HCT116 (cell line): ENCODE measurements at regions not wholly inside any gene's neighbourhood (a gene's known extent, or its start where the extent isn't known, plus 50 kb on each side); places are given as distances from the start of the nearest gene placed in this dataset.
A peak's percentile ranks its signal among the peaks of the same experiment; 100 is the strongest.

Experiments
- EGR1 ChIP-seq: IDR thresholded peaks from 2 replicates; pipeline ENCODE4 v1.6.1; 2012; ENCODE audit warnings: low read depth
- JUND ChIP-seq: IDR thresholded peaks from 2 replicates; pipeline ENCODE4 v1.6.1; 2012
- POLR2A ChIP-seq: IDR thresholded peaks from 2 replicates; pipeline ENCODE4 v1.7.0; 2011; ENCODE audit warnings: borderline replicate concordance; ENCODE audit not compliant: insufficient read depth, insufficient read length; ENCODE audit errors: extremely low read depth
- POLR2AphosphoS5 ChIP-seq: IDR thresholded peaks from 2 replicates; pipeline ENCODE4 v1.6.1; 2011; ENCODE audit warnings: mild to moderate bottlenecking, low read depth, low read length, moderate library complexity
- REST ChIP-seq: IDR thresholded peaks from 2 replicates; pipeline ENCODE4 v1.6.1; 2012; ENCODE audit warnings: low read depth
- SIN3A ChIP-seq: IDR thresholded peaks from 2 replicates; pipeline ENCODE4 v1.6.1; 2012; ENCODE audit warnings: low read depth
- ZBTB33 ChIP-seq: IDR thresholded peaks from 2 replicates; pipeline ENCODE4 v1.6.1; 2011; ENCODE audit warnings: mild to moderate bottlenecking, low read length, moderate library complexity; ENCODE audit not compliant: insufficient replicate concordance; ENCODE audit errors: extremely low read depth
- ZNF274 ChIP-seq: fragments of 200-500 bp; sonication (Bioruptor generic); IDR thresholded peaks from 2 replicates; pipeline ENCODE4 v1.6.1; 2014; ENCODE audit warnings: mild to moderate bottlenecking, low read depth, low read length, inconsistent platforms
- TF ChIP-seq, protein P1 (sequence below), 3 experiments: fragments of 200-600 bp in 1 of 3; sonication (generic) in 1 of 3; IDR thresholded peaks in 2 of 3; conservative IDR thresholded peaks in 1 of 3; 2 replicates each; pipeline ENCODE4 v1.5.1; 2012 to 2017; ENCODE audit warnings: low read depth in 2 of 3, low read length in 2 of 3, antibody characterized with exemption in 1 of 3, borderline replicate concordance in 1 of 3, control low read depth in 1 of 3, mild to moderate bottlenecking in 1 of 3, mixed read lengths in 1 of 3, mixed run types in 1 of 3, moderate library complexity in 1 of 3; ENCODE audit not compliant: insufficient read depth in 1 of 3

GRCh38 chr10:64091897-64092296, 570.7 kb downstream of the REEP3 start:
- TF ChIP-seq, protein P1, sequence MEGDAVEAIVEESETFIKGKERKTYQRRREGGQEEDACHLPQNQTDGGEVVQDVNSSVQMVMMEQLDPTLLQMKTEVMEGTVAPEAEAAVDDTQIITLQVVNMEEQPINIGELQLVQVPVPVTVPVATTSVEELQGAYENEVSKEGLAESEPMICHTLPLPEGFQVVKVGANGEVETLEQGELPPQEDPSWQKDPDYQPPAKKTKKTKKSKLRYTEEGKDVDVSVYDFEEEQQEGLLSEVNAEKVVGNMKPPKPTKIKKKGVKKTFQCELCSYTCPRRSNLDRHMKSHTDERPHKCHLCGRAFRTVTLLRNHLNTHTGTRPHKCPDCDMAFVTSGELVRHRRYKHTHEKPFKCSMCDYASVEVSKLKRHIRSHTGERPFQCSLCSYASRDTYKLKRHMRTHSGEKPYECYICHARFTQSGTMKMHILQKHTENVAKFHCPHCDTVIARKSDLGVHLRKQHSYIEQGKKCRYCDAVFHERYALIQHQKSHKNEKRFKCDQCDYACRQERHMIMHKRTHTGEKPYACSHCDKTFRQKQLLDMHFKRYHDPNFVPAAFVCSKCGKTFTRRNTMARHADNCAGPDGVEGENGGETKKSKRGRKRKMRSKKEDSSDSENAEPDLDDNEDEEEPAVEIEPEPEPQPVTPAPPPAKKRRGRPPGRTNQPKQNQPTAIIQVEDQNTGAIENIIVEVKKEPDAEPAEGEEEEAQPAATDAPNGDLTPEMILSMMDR (IDR thresholded peaks at IDR 0.05 in 2 of 3, conservative IDR thresholded peaks at IDR 0.05 in 1 of 3; ENCODE audit: borderline replicate concordance in 1 of 3, insufficient read depth in 1 of 3, low read depth in 2 of 3, low read length in 2 of 3) = peak; percentile 24 to 49 (median 27); a peak in 3 of 6 replicates
- TF ChIP-seq POLR2A (no peak), POLR2AphosphoS5 (no peak), REST (no peak), SIN3A (no peak), JUND (no peak), ZNF274 (no peak), EGR1 (no peak), ZBTB33 (no peak)
